ENCODE measurements at regions not wholly inside any gene's neighbourhood (a gene's known extent, or its start where the extent isn't known, plus 50 kb on each side); places are given as distances from the start of the nearest gene placed in this dataset.
"Not testable (repeated sequence)": the region's sequence is repeated elsewhere in the genome, so short reads cannot be mapped to it uniquely, and the experiment has no call there.

GRCh38 chr6:141981190-141981589 lies 151.5 kb upstream of the GJE1 start:
- Histone ChIP-seq H3K27ac (ENCODE audit: low read length, poor library complexity, severe bottlenecking) (no peak overlapping the region), H3K9ac (ENCODE audit: low read length) (no peak overlapping the region)

GRCh38 chr6:141977782-141978181 lies 154.9 kb upstream of the GJE1 start:
- no peak overlapping the region for H3K4me3 ChIP-seq (ENCODE audit: insufficient read depth in 1 of 2, low read depth in 1 of 2, low read length in 2 of 2)
- no peaks in the 10 kb centered on the region for H3K4me1 ChIP-seq (ENCODE audit: control insufficient read depth, insufficient read depth, low read depth, low read length)
- no peak overlapping the region for H3K14ac ChIP-seq (ENCODE audit: low read length in 2 of 2)
- no peak overlapping the region for H3K23ac ChIP-seq (ENCODE audit: low read length in 2 of 2)
- H2BK12ac ChIP-seq (ENCODE audit: low read length in 2 of 2): no peak overlapping the region
- no peak overlapping the region for H3K18ac ChIP-seq (ENCODE audit: low read depth in 1 of 2, low read length in 2 of 2)
- no peaks in the 10 kb centered on the region for H3K79me1 ChIP-seq (replicated peaks; ENCODE audit: low read length, poor library complexity, severe bottlenecking)
- no peak overlapping the region for H2AK5ac ChIP-seq (ENCODE audit: low read length, severe bottlenecking)
- no peak overlapping the region for H2BK120ac ChIP-seq (ENCODE audit: low read depth, low read length)
- H4K91ac ChIP-seq (ENCODE audit: low read length): no peak overlapping the region
- H4K8ac ChIP-seq (ENCODE audit: low read length): no peak overlapping the region
- H3K4me2 ChIP-seq (ENCODE audit: low read length, poor library complexity, severe bottlenecking): no peak overlapping the region
- no peak overlapping the region for H2AFZ ChIP-seq (ENCODE audit: low read depth, low read length)
- H3K27me3 ChIP-seq (ENCODE audit: control insufficient read depth in 1 of 2, insufficient read depth in 1 of 2, low read length in 2 of 2): no peaks in the 10 kb centered on the region
- H3K27ac ChIP-seq (ENCODE audit: low read length, poor library complexity, severe bottlenecking): no peak overlapping the region
- H3K9ac ChIP-seq (ENCODE audit: low read length): no peak overlapping the region
- H2BK5ac ChIP-seq (ENCODE audit: low read depth, low read length, poor library complexity, severe bottlenecking): no peak overlapping the region
- no peak overlapping the region for H3K4ac ChIP-seq (ENCODE audit: low read depth in 1 of 2, low read length in 2 of 2)
- no peaks in the 10 kb centered on the region for H3K9me3 ChIP-seq (ENCODE audit: control insufficient read depth, low read length)
- H3K36me3 ChIP-seq (ENCODE audit: control insufficient read depth in 1 of 2, insufficient read depth in 2 of 2, low read depth in 1 of 2, low read length in 2 of 2): no peaks in the 10 kb centered on the region
- no peak overlapping the region for H2BK15ac ChIP-seq (ENCODE audit: low read depth, poor library complexity, severe bottlenecking)
- no CpG with 5 or more reads among the region's 2 CpGs for WGBS
- DNase-seq: no peak

More at GRCh38 chr6:141981190-141981589, 151.5 kb upstream of the GJE1 start:
- Histone ChIP-seq H3K4me2 (ENCODE audit: low read length, poor library complexity, severe bottlenecking) (no peak overlapping the region), H3K79me1 (replicated peaks; ENCODE audit: low read length, poor library complexity, severe bottlenecking) (no peaks in the 10 kb centered on the region), H2AK5ac (ENCODE audit: low read length, severe bottlenecking) (no peak overlapping the region), H3K9me3 (ENCODE audit: control insufficient read depth, low read length) (no peaks in the 10 kb centered on the region), H4K91ac (ENCODE audit: low read length) (no peak overlapping the region), H3K4me1 (ENCODE audit: control insufficient read depth, insufficient read depth, low read depth, low read length) (no peaks in the 10 kb centered on the region), H3K23ac (ENCODE audit: low read length in 2 of 2) (no peak overlapping the region), H4K8ac (ENCODE audit: low read length) (no peak overlapping the region), H3K36me3 (ENCODE audit: control insufficient read depth in 1 of 2, insufficient read depth in 2 of 2, low read depth in 1 of 2, low read length in 2 of 2) (no peaks in the 10 kb centered on the region), H3K4ac (ENCODE audit: low read depth in 1 of 2, low read length in 2 of 2) (no peak overlapping the region), H3K14ac (ENCODE audit: low read length in 2 of 2) (no peak overlapping the region), H2BK120ac (ENCODE audit: low read depth, low read length) (no peak overlapping the region), H2BK15ac (ENCODE audit: low read depth, poor library complexity, severe bottlenecking) (no peak overlapping the region), H2BK12ac (ENCODE audit: low read length in 2 of 2) (no peak overlapping the region), H3K27me3 (ENCODE audit: control insufficient read depth in 1 of 2, insufficient read depth in 1 of 2, low read length in 2 of 2) (no peaks in the 10 kb centered on the region), H3K4me3 (ENCODE audit: insufficient read depth in 1 of 2, low read depth in 1 of 2, low read length in 2 of 2) (no peak overlapping the region), H2AFZ (ENCODE audit: low read depth, low read length) (no peak overlapping the region), H2BK5ac (ENCODE audit: low read depth, low read length, poor library complexity, severe bottlenecking) (no peak overlapping the region), H3K18ac (ENCODE audit: low read depth in 1 of 2, low read length in 2 of 2) (no peak overlapping the region)
- no peak for DNase-seq

GRCh38 chr6:141976994-141977393 lies 155.7 kb upstream of the GJE1 start:
- H2AFZ ChIP-seq (ENCODE audit: low read depth, low read length): no peak overlapping the region
- H3K14ac ChIP-seq (ENCODE audit: low read length in 2 of 2): no peak overlapping the region
- H3K27me3 ChIP-seq (ENCODE audit: control insufficient read depth in 1 of 2, insufficient read depth in 1 of 2, low read length in 2 of 2): no peaks in the 10 kb centered on the region
- no peak overlapping the region for H2BK120ac ChIP-seq (ENCODE audit: low read depth, low read length)
- no peak overlapping the region for H3K9ac ChIP-seq (ENCODE audit: low read length)
- no peaks in the 10 kb centered on the region for H3K4me1 ChIP-seq (ENCODE audit: control insufficient read depth, insufficient read depth, low read depth, low read length)
- H3K36me3 ChIP-seq (ENCODE audit: control insufficient read depth in 1 of 2, insufficient read depth in 2 of 2, low read depth in 1 of 2, low read length in 2 of 2): no peaks in the 10 kb centered on the region
- no peak overlapping the region for H2BK12ac ChIP-seq (ENCODE audit: low read length in 2 of 2)
- no peak overlapping the region for H4K8ac ChIP-seq (ENCODE audit: low read length)
- no peaks in the 10 kb centered on the region for H3K9me3 ChIP-seq (ENCODE audit: control insufficient read depth, low read length)
- no peak overlapping the region for H3K27ac ChIP-seq (ENCODE audit: low read length, poor library complexity, severe bottlenecking)
- H3K79me1 ChIP-seq (replicated peaks; ENCODE audit: low read length, poor library complexity, severe bottlenecking): no peaks in the 10 kb centered on the region
- H3K4ac ChIP-seq (ENCODE audit: low read depth in 1 of 2, low read length in 2 of 2): no peak overlapping the region
- H2BK5ac ChIP-seq (ENCODE audit: low read depth, low read length, poor library complexity, severe bottlenecking): no peak overlapping the region
- H2BK15ac ChIP-seq (ENCODE audit: low read depth, poor library complexity, severe bottlenecking): no peak overlapping the region
- H4K91ac ChIP-seq (ENCODE audit: low read length): no peak overlapping the region
- no peak for DNase-seq
- H3K18ac ChIP-seq (ENCODE audit: low read depth in 1 of 2, low read length in 2 of 2): no peak overlapping the region
- no peak overlapping the region for H3K4me2 ChIP-seq (ENCODE audit: low read length, poor library complexity, severe bottlenecking)
- no peak overlapping the region for H2AK5ac ChIP-seq (ENCODE audit: low read length, severe bottlenecking)
- WGBS: 100% methylated on average over 1 of the region's 1 CpG
- H3K23ac ChIP-seq (ENCODE audit: low read length in 2 of 2): no peak overlapping the region
- no peak overlapping the region for H3K4me3 ChIP-seq (ENCODE audit: insufficient read depth in 1 of 2, low read depth in 1 of 2, low read length in 2 of 2)

- not testable (repeated sequence) for H3K9ac ChIP-seq (ENCODE audit: low read length); H2BK12ac ChIP-seq (ENCODE audit: low read length in 2 of 2); H2BK15ac ChIP-seq (ENCODE audit: low read depth, poor library complexity, severe bottlenecking); H3K4me1 ChIP-seq (ENCODE audit: control insufficient read depth, insufficient read depth, low read depth, low read length); H4K8ac ChIP-seq (ENCODE audit: low read length); H3K9me3 ChIP-seq (ENCODE audit: control insufficient read depth, low read length); DNase-seq; H2AK5ac ChIP-seq (ENCODE audit: low read length, severe bottlenecking); H3K27ac ChIP-seq (ENCODE audit: low read length, poor library complexity, severe bottlenecking); H4K91ac ChIP-seq (ENCODE audit: low read length); H3K4ac ChIP-seq (ENCODE audit: low read depth in 1 of 2, low read length in 2 of 2); H3K4me2 ChIP-seq (ENCODE audit: low read length, poor library complexity, severe bottlenecking); H2BK5ac ChIP-seq (ENCODE audit: low read depth, low read length, poor library complexity, severe bottlenecking); H3K4me3 ChIP-seq (ENCODE audit: insufficient read depth in 1 of 2, low read depth in 1 of 2, low read length in 2 of 2); H3K36me3 ChIP-seq (ENCODE audit: control insufficient read depth in 1 of 2, insufficient read depth in 2 of 2, low read depth in 1 of 2, low read length in 2 of 2); H2AFZ ChIP-seq (ENCODE audit: low read depth, low read length); H3K18ac ChIP-seq (ENCODE audit: low read depth in 1 of 2, low read length in 2 of 2); H3K27me3 ChIP-seq (ENCODE audit: control insufficient read depth in 1 of 2, insufficient read depth in 1 of 2, low read length in 2 of 2); H3K14ac ChIP-seq (ENCODE audit: low read length in 2 of 2); H3K23ac ChIP-seq (ENCODE audit: low read length in 2 of 2); H2BK120ac ChIP-seq (ENCODE audit: low read depth, low read length); H3K79me1 ChIP-seq (replicated peaks; ENCODE audit: low read length, poor library complexity, severe bottlenecking)
- WGBS: 90% methylated on average over 19 of the region's 19 CpGs
Measured at GRCh38 chr6:141969768-141970415, 162.8 kb upstream of the GJE1 start.
